NCI-H1092 (cell line): ENCODE measurements at regions not wholly inside any gene's neighbourhood (a gene's known extent, or its start where the extent isn't known, plus 50 kb on each side); places are given as distances from the start of the nearest gene placed in this dataset.
"Not testable (repeated sequence)": the region's sequence is repeated elsewhere in the genome, so short reads cannot be mapped to it uniquely, and the experiment has no call there.

Experiments used
- DNase-seq: peaks from one replicate; lab custom pipeline; 2025; lab: John Stamatoyannopoulos, UW

GRCh38 chr6:121925534-121926255, 473.8 kb upstream of the HSF2 start:
- DNase-seq = no peak

GRCh38 chr6:121929301-121929700, 470.2 kb upstream of the HSF2 start:
- no peak for DNase-seq

GRCh38 chr6:121932076-121932991, 467.1 kb upstream of the HSF2 start:
- no peak for DNase-seq

GRCh38 chr6:121934451-121934850, 465.0 kb upstream of the HSF2 start:
- DNase-seq = no peak

GRCh38 chr6:121940728-121941127, 458.7 kb upstream of the HSF2 start:
- DNase-seq = no peak

GRCh38 chr6:121944354-121944753, 455.1 kb upstream of the HSF2 start:
- no peak for DNase-seq

GRCh38 chr6:121951123-121951522, 448.3 kb upstream of the HSF2 start:
- no peak for DNase-seq

GRCh38 chr6:121951918-121952379, 447.5 kb upstream of the HSF2 start:
- no peak for DNase-seq

GRCh38 chr6:121955401-121955800, 444.1 kb upstream of the HSF2 start:
- not testable (repeated sequence) for DNase-seq

- DNase-seq = no peak
Measured at GRCh38 chr6:121956782-121957181, 442.7 kb upstream of the HSF2 start.

GRCh38 chr6:121959501-121959900, 440.0 kb upstream of the HSF2 start:
- DNase-seq = no peak

- no peak for DNase-seq
Measured at GRCh38 chr6:121961619-121962125, 437.8 kb upstream of the HSF2 start.

GRCh38 chr6:121963826-121964225, 435.6 kb upstream of the HSF2 start:
- no peak for DNase-seq

- DNase-seq = no peak
Measured at GRCh38 chr6:121965739-121966138, 433.7 kb upstream of the HSF2 start.

GRCh38 chr6:121967631-121968030, 431.8 kb upstream of the HSF2 start:
- no peak for DNase-seq

- no peak for DNase-seq
Measured at GRCh38 chr6:121971931-121972335, 427.5 kb upstream of the HSF2 start.

- DNase-seq = no peak
Measured at GRCh38 chr6:121984956-121985355, 414.5 kb upstream of the HSF2 start.

- DNase-seq = no peak
Measured at GRCh38 chr6:121993362-121993761, 406.1 kb upstream of the HSF2 start.

GRCh38 chr6:121994919-121995318, 404.5 kb upstream of the HSF2 start:
- no peak for DNase-seq

GRCh38 chr6:121998631-121999030, 400.8 kb upstream of the HSF2 start:
- DNase-seq = no peak

- no peak for DNase-seq
Measured at GRCh38 chr6:121999456-122000065, 399.9 kb upstream of the HSF2 start.

- no peak for DNase-seq
Measured at GRCh38 chr6:122005661-122006060, 393.8 kb upstream of the HSF2 start.
